HG02759 (cell line): ENCODE measurements at regions not wholly inside any gene's neighbourhood (a gene's known extent, or its start where the extent isn't known, plus 50 kb on each side); places are given as distances from the start of the nearest gene placed in this dataset.

Source experiments
- ATAC-seq: cut with Tn5 transposase; IDR thresholded peaks from one replicate; pipeline ENCODE4 v1.9.1; 2021; ENCODE audit warnings: mild to moderate bottlenecking, moderate library complexity; ENCODE audit not compliant: unreplicated experiment

DNA sequence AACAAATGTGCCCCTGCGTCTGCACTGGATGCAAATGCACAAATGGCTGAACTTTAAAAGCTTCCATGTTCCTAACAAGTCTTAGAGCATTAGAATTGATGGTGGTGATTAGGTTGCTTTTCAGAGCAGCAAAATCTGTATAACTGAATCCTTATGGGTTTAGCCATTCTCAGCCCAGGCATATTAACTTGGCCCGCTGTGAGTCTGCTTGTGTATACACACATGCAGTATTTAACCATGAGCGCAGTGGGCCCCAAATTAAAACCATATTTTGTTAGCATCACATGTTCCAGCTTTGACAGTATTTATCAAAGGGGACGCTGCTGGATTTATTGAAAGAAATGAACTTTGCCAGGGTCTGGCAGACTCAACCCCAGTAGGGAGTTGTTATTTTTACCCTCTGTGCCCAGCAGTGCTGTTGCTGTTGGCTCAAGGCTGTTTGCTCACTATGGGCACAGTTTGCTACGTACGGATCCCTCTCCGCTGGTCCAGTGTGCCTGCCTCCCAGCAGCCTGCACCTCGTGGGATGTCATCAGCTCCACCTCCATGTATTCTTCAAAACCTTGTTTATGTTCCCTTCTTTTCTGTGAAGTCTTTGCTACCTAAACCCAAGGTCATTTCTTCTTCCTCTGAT lies 144.7 kb downstream of the QRSL1 start:
- ATAC-seq: no peak

DNA sequence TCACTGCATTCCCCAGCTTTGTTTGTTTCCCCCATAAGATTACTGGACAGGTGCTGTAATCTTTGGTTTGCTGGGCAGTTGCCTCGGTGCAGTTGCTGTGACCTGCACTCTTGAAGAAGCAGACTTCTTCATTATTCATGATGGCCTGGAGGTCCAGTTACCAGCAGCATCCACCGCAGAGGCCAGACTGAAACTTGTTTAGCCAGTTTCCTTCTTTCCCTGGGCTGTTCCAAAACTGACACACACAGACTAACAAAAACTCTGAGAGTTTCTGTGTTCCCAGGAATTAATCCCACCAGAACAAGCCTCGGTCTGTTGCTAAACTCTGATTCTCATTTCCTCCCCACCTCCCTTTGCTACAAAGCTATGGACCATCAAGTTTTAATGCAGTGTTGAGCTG lies 144.1 kb downstream of the QRSL1 start:
- ATAC-seq: no peak

DNA sequence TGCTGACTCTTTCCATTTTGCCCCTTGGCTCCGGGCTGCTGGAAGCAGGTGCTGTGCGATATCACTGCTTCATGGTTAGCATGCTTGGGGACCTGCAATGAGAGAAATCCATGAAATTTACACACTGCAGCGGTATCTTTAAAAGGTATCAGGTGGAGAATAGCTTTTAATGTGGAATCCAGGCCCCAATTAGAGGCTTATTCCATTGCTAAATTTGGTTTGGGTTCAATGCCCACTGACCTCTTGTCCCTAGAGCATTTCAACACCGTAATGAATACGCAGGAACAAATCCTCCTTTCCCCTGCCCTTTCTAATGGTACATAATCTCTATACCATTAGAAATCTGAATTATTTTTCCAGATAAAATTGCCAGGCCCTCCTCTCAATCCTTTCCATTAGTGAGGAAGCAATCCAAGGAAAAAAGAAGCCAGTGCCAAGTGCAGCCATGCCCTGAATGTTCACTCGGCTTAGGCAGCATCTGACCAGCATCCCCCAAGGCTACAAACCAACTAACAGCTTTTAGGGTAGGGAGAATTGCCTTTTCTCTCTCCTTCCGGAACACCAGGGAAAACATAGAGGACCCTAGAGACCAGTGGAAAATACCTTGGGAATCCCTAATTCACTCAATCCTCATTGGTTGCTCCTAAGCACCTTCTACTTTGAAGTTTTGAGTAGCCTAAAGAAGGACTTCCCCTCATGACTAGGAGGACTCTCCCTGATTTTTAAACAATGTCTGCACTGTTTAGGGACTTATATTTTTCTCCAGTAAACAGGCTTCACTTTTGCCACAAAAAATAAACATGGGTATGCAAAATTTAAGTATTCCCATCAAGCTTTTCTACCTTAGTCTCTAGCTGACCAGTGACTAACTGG lies 143.1 kb downstream of the QRSL1 start:
- no peak for ATAC-seq

GRCh38 chr6:106771822-106772221 lies 142.4 kb downstream of the QRSL1 start:
- ATAC-seq: no peak

- no peak for ATAC-seq
Observed at GRCh38 chr6:106770663-106771062, 141.3 kb downstream of the QRSL1 start.

GRCh38 chr6:106770081-106770480 lies 140.7 kb downstream of the QRSL1 start:
- no peak for ATAC-seq

DNA sequence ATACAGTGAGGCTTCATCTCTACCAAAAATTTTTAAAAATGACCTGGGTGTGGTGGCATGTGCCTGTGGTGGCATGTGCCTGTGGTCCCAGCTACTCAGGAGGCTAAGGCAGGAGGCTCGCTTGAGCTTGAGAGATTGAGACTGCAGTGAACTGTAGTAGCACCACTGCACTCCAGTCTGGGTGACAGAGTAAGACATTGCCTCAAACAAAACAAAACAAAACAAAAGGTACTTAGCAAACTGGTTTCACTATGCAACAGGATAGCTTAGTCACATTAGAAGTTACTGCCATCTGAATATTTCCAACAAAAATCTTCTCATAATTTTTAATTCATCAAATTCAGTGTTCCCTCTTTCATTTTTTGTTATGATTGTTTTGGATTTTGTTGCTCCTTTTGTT lies 137.9 kb downstream of the QRSL1 start:
- ATAC-seq: no peak

GRCh38 chr6:106766201-106766600 lies 136.8 kb downstream of the QRSL1 start:
- ATAC-seq: no peak

DNA sequence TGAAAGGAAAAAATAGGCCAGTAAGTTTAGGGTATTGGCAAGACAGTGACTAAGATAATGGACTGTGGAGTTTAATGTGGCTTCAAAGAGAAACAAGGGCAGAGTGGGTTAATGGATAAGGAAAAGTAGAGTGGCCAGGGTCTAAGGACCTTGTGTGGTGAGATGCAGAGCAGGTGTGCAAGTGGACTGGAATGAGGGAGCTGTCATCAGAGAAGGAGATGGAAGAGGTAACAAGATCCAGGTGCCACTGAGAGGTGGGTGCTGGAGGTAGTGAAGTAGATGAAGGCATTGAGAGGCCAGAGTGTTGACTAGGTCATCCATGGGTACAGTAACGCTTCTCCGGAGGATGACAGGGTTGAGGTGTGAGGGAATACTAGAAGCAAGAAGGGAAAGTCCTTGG lies 136.1 kb downstream of the QRSL1 start:
- ATAC-seq: no peak

- ATAC-seq: no peak
Observed at GRCh38 chr6:106764353-106764980, 135.1 kb downstream of the QRSL1 start.

- ATAC-seq: no peak
Observed at GRCh38 chr6:106763361-106763760, 134.0 kb downstream of the QRSL1 start.

GRCh38 chr6:106761160-106761559 lies 131.8 kb downstream of the QRSL1 start:
- ATAC-seq: no peak

- ATAC-seq: no peak
Observed at GRCh38 chr6:106759112-106759511, 129.7 kb downstream of the QRSL1 start.

DNA sequence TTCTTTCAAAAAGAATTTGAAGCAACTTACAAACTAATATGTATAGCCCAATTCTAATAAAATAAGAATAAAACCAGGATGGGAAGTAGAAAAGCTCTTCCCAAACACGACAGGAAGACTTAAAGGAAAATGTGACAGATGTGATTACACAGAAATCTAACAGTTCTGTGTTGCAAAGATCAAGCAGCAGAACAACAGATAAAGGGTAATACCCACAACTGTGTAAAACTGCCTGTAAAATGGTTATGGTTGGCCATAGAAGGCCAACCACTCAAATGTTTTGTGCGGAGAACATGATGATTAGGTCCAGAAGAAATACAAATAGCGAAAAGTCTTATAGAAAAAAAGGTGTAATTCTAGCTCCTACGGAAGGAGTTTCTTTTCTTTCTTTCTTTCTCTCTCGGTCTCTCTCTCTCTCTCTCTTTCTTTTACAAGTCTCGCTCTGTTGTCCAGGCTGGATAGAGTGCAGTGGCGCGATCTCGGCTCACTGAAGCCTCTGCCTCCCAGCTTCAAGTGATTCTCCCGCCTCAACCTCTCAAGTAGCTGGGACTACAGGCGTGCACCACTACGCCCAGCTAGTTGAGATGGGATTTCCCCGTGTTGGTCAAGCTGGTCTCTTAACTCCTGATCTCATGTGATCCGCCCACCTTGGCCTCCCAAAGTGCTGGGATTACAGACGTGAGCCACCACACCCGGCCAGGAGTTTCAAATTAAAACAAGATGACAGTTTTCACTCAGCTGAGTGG lies 128.5 kb downstream of the QRSL1 start:
- ATAC-seq: no peak

DNA sequence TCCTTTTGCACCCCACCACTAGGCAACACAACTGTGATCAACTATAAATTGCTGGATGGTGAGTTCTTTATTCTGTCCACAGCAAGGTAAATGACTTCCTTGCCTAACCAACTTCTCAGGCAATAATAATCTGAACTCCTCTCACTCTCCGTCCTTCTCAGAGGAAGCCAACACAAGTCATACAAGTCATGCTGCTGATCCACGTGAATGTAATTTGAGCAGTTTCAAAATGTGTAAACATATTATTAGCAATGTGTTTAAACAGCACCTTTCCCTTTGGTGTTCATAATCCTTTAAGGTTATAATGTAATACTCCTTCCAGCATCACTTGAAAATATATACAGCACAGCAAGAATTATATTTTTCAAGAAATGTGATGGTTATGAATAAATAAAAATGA lies 127.9 kb downstream of the QRSL1 start:
- no peak for ATAC-seq

- no peak for ATAC-seq
Observed at GRCh38 chr6:106754215-106754614, 124.8 kb downstream of the QRSL1 start.

DNA sequence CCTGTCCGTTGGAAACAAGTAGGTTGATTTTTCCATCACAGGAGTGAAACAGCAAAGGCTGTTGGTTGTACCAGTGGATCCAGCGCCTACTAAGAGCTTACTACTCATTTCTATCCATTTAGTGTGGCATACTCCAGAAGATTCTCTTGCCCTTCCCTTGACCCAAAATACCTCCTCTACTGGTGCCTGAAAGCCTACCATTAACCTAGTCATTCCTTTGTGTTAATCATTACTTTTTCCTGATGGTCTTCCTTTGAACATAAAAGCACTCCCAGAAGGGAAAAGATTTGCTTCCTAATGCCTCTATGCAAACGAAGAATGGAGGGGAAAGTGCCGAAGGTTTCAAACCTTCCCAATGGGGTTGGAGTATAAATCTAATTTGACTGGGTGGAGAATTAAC lies 123.3 kb downstream of the QRSL1 start:
- no peak for ATAC-seq

DNA sequence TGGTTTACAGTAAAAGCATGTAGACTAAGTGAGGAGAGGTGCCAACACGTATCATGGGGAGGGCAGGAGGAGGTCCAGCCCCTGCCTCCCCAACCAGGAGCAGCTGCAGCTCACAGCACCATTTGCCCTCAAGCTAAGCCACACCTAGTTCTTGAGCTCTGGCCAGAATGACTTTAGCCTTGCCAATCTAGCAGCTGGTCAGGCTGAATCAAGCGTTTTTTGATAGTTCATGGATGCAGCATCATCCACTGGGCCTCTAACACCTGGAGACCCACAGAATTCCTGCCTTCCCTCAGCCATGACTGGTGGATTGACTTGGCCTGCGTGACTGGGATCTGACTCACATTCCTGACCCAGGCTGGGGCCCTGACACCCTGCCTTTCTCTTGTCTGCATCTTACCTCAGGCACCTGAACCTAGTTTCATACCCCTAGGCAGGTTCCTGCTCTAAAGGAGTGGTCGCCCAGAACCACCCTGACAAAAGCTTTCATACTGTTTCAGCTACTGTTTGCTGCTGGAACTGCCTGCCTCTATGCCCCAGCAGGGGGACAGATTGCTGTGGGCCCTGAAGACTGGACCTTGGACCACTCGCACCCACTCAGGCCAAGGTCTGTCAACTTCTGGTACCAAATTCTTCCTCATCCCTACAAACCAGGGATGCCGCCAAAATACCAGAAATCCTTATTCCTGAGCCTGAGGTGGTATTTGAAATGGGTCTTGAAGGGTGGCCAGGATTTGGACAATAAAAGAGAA lies 122.3 kb downstream of the QRSL1 start:
- no peak for ATAC-seq

DNA sequence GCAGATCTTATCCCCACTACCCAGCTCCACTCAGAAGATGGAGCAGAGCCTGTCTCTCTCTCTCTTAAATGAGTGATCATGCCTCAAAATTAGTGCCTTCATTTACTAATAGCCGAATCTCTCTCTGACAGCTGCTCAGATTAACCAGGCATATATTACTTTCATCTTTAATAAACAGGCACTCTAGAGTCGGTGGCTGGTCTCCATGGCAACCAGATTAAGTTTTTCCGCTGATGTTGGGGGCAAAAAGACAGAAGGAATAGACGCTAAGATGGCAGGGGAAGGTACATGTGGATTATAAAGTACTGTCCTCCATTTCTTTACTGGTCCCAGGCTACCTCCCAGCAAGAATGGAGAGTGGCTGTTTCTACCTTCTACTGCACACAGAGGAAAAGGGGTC lies 121.6 kb downstream of the QRSL1 start:
- ATAC-seq: no peak

GRCh38 chr6:106750142-106750918 lies 121.0 kb downstream of the QRSL1 start:
- ATAC-seq: no peak
